OCI-LY1 (cell line): ENCODE measurements at regions not wholly inside any gene's neighbourhood (a gene's known extent, or its start where the extent isn't known, plus 50 kb on each side); places are given as distances from the start of the nearest gene placed in this dataset.

Source experiments
- EZH2 ChIP-seq: fragments of 200-600 bp; sonication (generic), shearing (Covaris generic); IDR thresholded peaks from 2 replicates; pipeline ENCODE4 v1.8.0; 2017; ENCODE audit warnings: borderline replicate concordance, mixed run types, mild to moderate bottlenecking, antibody characterized with exemption, low read length, moderate library complexity, mixed read lengths
- TF ChIP-seq, protein P1 (sequence below): fragments of 200-600 bp; sonication (generic), shearing (Covaris generic); IDR thresholded peaks from 2 replicates; pipeline ENCODE4 v1.5.1; 2017; ENCODE audit warnings: mild to moderate bottlenecking, antibody characterized with exemption, low read length, moderate library complexity, mixed read lengths

DNA sequence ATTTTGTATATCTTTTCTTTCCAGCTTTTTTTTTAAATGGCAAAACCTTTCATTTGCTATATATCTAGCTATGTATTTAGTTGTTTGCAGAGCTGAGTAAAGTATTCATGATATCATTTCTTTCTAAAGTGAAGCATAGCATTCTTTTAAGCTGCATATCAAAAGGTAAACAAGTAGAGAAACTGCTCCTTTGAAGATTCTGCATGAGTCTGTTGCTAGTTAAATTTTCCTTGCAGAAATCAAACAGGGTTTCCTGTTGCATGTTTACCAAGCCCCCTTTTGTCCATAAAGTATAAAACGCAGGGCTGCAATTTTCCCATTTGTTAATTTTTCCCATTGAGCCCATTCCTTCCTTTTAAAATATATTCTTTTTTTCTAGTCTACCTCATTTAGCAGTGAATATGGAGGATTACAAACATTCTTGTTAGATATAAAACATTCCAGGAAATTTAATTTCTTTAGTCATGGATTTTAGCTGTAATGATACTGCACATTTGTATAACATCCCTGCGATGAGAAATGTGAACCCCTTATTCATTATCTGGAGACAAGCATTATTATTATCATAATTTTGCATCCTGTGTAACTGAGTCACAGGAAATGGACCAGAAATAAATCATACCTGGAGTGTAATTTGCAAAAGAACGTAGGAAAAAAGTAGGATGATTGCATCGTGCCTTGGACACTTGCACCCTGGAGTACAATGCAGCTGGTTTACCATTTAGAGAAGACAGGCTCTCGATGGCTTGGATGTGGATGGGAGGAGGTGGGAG, 110.9 kb upstream of the ARGLU1 start:
- TF ChIP-seq, protein P1, sequence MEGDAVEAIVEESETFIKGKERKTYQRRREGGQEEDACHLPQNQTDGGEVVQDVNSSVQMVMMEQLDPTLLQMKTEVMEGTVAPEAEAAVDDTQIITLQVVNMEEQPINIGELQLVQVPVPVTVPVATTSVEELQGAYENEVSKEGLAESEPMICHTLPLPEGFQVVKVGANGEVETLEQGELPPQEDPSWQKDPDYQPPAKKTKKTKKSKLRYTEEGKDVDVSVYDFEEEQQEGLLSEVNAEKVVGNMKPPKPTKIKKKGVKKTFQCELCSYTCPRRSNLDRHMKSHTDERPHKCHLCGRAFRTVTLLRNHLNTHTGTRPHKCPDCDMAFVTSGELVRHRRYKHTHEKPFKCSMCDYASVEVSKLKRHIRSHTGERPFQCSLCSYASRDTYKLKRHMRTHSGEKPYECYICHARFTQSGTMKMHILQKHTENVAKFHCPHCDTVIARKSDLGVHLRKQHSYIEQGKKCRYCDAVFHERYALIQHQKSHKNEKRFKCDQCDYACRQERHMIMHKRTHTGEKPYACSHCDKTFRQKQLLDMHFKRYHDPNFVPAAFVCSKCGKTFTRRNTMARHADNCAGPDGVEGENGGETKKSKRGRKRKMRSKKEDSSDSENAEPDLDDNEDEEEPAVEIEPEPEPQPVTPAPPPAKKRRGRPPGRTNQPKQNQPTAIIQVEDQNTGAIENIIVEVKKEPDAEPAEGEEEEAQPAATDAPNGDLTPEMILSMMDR, result no peak
- no peak for TF ChIP-seq EZH2
